HG03342 (cell line): ENCODE measurements at regions not wholly inside any gene's neighbourhood (a gene's known extent, or its start where the extent isn't known, plus 50 kb on each side); places are given as distances from the start of the nearest gene placed in this dataset.
"Not testable (repeated sequence)": the region's sequence is repeated elsewhere in the genome, so short reads cannot be mapped to it uniquely, and the experiment has no call there.

Experiments used
- ATAC-seq: cut with Tn5 transposase; IDR thresholded peaks from one replicate; pipeline ENCODE4 v1.9.1; 2021; ENCODE audit warnings: mild to moderate bottlenecking, moderate library complexity; ENCODE audit not compliant: unreplicated experiment

- ATAC-seq, result no peak
Measured at GRCh38 chr5:66411701-66412100, 184.5 kb upstream of the MAST4 start.

- no peak for ATAC-seq
Measured at GRCh38 chr5:66413931-66414330, 182.3 kb upstream of the MAST4 start.

GRCh38 chr5:66415208-66415607 is 181.0 kb upstream of the MAST4 start:
- ATAC-seq, result no peak

DNA sequence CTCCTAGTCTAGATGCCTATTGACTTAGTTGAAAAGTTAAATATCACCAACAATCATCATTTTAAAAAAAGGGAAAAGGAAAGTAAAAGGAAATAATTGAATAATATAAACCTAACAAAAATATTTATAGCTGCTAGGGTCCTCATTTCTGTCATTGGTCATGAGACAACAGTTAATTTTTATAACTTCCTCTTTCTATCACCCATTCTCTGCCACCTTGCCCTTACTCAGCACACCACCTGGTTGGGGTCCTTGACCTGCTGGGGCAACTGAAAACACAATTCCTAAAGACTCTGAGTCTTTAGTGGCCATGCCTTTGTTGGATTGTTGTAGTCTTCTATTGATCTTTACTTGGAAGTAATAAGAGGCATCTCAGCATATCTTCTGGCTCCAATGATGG is 179.5 kb upstream of the MAST4 start:
- ATAC-seq, result no peak

- ATAC-seq, result no peak
Measured at GRCh38 chr5:66417781-66418180, 178.4 kb upstream of the MAST4 start.

DNA sequence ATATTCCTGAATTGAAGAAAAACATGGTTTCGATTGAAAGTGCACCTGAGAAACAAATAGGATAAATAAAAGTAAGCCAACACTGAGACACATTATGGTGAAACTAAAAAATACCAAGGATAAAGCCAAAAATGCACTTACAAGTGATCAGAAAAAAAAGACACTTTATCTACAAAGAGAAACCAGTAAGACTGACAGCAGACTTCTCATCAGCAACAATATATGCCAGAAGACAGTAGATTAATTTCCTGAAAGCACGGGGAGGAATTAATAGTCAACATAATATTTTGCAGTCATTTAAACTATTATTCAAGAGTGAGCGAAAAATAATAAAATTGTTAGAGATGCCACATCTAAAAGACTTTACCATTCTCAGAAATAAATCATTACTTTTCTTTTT is 172.7 kb upstream of the MAST4 start:
- ATAC-seq, result no peak

DNA sequence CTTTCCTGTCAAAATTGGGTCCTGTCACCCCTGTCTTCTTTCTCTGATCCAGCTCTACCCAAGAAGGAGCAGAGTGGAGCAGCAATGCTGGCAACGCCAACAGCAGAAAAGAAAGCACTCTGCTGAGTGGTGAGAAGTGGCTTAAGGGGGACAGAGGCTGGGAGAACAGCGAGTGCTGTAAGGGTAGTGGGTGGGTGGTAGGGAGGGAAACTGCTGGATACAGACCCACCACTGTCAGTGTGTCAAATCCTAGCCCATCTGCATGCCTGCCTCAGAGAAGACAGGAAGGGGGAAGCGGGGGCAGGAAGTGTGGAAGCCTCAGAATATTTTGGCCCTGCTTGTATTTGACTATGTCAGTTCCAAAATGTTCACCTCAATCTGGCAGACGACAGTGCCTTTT is 170.4 kb upstream of the MAST4 start:
- ATAC-seq, result no peak

GRCh38 chr5:66426259-66427138 is 169.7 kb upstream of the MAST4 start:
- no peak for ATAC-seq

DNA sequence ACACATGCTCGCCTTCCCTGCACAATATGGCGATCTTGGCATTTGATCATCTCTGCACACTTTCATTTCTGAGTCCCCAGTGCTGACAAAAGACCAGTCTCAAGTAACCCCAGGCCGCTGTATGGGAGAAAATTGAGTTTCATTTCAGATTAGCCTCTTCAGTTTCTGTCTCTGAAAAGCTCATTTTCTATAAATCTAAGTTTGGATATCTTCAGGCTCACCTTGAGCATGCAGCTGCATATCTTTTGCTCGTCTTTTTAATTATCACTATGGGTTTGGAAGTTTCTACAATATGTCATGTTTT is 169.1 kb upstream of the MAST4 start:
- ATAC-seq, result no peak

DNA sequence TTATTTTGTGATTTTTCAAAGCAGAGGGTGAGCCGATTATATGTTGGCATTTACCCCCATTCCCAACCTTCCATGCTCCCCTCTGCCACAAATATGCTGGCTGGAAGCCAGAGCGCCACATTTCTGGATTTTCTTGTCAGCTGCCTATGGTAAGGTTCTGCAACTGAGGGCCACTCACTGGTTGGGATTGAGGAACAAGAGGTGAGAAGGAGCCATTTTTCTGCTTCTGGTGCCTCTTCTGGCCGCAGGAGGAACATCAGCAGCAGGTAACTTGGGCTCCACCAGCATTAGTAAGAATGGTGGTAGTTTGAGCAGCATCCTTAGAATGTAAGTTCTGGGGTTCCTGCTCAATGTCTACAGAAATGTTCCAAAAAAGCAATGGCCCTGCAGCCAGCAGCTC is 159.5 kb upstream of the MAST4 start:
- ATAC-seq, result peak; percentile 61

GRCh38 chr5:66438087-66438486 is 158.1 kb upstream of the MAST4 start:
- no peak for ATAC-seq

DNA sequence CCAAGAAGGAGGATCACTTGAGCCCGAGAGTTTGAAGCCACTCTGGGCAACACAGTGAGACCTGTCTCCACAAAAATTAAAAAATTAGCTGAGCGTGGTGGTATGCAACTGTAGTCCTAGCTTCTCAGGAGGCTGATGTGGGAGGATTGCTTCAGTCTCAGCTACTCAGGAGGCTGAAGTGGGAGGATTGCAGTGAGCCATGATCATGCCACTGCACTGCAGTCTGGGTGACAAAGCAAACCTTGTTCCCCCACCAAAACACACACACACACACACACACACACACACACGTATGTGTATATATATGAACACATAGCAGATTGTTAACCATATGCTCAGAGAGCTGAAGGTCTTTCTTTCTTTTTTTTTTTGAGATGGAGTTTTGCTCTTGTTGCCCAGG is 157.5 kb upstream of the MAST4 start:
- ATAC-seq, result no peak

DNA sequence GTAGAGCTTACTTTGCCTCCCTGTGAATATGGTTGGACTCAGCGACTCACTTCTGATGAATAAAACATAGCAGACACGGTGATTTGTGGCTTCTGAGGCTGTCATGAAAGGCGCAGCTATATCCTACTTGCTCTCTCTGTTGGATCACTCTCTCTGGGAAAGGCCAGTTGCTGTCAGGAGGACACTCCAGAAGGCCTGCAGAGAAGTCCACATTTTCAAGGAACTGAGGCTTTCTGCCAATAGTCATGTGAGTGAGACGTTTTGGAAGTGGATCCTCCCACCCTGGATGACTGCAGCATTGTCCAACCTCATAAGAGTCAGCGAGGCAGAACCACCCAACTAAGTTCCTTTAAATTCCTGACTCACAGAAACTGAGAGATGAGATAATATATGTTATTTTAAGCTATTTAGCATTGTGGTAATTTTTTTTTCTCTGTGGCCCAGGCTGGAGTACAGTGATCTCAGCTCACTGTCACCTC is 156.0 kb upstream of the MAST4 start:
- ATAC-seq, result peak; percentile 72

DNA sequence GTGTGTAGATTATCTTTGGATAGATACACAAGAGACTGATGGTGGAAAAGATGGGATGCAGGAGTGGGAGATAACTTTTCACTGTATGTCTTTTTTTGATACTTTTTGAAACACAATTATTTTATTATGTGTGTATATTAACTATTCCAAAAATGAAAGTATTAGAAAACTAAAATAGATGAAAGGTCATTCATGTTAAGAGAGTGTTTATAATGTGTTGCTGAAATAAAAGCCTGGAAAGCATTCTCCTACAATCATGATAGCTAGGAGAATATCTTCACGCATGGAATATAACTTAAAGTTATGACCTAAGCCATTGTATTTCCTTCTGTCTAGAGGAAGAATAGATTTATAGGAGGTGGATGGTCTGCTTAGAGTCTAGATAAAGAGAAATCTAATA is 154.8 kb upstream of the MAST4 start:
- ATAC-seq, result no peak

DNA sequence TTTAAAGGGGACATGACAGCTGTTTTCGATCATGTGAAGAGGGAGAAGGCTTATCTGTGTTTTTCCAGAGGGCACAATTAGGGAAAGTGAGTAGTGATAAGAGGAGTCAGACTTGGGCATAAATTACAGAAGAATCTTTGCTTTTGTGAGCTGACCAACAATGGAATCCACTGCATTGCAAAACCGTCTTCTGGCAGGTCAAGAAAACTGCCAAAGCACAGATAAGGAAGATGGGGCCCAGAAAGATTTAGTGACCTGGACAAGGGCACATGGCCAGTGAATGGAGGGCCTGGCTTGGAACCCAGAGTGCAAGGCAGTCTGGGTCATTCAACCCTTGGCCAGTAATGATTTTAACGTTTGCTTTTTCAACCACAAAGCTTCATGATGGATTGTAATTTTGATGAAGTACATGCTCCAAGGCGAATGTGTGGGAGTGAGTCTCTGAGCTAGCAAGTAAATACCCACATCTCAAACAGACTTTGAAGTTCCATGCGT is 153.2 kb upstream of the MAST4 start:
- no peak for ATAC-seq

- no peak for ATAC-seq
Measured at GRCh38 chr5:66443462-66444130, 152.6 kb upstream of the MAST4 start.

GRCh38 chr5:66448070-66448469 is 148.1 kb upstream of the MAST4 start:
- not testable (repeated sequence) for ATAC-seq

- ATAC-seq, result no peak
Measured at GRCh38 chr5:66450237-66450636, 146.0 kb upstream of the MAST4 start.

DNA sequence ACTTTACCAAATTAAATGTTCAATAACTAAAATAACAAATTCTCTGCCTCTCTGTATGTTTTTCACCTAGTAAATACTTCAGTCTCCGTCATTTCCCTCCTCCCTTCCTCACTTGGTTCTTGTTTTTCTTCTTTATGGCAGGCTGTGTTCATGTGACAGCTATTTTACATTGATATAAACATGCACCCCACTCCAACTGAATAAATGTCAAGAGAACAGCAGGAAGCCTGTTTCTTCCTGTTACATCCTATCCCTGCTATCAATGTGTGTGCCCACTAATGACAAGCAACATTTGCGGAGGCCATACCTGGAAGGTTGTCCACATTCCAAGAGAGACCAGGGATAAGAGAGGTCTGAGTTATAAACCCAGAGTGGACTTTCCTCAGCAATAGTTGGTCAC is 145.2 kb upstream of the MAST4 start:
- no peak for ATAC-seq

GRCh38 chr5:66452109-66452508 is 144.1 kb upstream of the MAST4 start:
- ATAC-seq, result no peak

DNA sequence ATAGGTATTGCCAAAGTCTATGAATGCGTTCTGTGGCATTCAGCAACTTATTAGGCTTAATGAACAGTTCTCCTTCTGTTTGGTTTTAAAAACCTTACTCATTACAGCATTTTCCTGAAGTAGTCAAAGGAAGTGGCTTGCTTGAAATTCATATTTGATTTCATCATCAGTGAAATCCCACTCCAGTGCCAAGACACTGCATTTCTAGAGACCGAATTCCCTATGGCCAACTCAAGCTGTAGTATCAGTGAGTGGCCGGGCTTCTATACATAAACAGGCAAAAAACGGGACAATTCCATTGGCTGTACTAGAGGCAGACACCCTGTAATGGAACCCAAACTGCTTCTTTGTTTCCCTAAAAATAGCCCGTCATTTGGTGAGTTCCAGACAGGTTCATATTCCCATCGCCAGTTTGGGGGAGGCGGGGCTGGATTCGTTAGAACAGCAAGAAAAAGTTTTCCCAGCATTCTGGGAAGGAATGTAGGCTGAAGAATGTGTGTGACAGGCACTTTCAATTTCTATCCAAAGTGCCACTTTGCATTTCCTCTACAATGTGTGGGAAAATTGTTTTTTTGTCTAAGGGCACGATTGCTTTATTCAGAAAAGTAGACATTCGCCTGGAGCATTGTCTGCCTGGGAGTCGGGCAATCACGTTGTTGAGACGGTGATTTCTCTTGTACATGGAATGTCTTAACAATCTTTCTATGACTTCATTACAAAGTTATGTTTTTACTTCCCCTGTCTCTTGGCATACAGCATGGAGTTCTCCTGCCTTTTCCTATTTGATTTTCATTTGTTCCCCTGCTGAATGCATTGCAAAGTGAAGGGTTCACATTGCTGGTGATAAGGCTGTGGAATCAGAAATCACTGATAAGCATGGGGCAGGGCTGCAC is 141.8 kb upstream of the MAST4 start:
- ATAC-seq, result no peak
